Fibroblast of skin of left quadriceps (primary cell): ENCODE measurements at regions not wholly inside any gene's neighbourhood (a gene's known extent, or its start where the extent isn't known, plus 50 kb on each side); places are given as distances from the start of the nearest gene placed in this dataset.
A peak's percentile ranks its signal among the peaks of the same experiment; 100 is the strongest.

Source experiments
- DNase-seq, 2 experiments: peaks; one replicate each; pipeline ENCODE4 v3.0.0-alpha.2; 2013; ENCODE audit warnings: low read depth in 2 of 2

DNA sequence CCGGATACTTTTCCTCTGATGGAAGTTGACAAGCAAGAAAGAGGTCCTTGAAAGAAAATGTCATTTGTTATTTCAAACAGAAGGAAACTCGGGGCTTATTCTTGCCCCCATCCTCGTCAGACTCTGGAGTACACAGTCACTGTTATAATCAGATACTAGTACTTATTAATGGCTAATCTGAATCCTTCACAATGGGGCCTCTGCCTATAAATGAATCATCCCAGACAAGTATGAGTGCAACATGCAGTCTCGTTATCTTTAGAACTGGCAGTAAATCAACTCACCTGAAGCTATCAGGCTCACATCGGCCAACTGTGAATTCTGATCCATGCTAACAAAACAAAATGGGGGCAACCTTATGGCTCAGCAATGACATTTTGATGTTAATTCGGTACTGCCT, 216.7 kb downstream of the GRIN2B start:
- DNase-seq = no peak

DNA sequence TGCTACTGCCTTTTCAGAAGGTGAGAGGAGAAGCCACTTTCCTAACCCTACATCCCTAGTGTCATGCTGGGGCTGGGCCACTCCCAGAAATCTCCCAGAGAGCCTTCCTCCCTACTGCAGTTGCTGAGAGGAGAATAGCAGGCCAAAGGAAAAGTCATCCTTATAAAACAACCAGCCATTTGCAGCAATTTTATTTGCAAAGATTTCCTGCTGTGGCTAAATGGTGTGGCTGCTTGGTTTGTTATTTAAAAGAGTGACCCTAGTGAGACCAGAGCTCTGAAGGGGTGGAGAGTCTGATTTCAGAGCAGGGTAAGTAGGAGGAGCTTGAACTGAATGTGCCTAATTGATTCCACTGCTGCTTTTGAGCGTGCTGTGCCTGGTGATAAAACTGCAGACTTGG, 232.0 kb downstream of the GRIN2B start:
- DNase-seq = no peak

DNA sequence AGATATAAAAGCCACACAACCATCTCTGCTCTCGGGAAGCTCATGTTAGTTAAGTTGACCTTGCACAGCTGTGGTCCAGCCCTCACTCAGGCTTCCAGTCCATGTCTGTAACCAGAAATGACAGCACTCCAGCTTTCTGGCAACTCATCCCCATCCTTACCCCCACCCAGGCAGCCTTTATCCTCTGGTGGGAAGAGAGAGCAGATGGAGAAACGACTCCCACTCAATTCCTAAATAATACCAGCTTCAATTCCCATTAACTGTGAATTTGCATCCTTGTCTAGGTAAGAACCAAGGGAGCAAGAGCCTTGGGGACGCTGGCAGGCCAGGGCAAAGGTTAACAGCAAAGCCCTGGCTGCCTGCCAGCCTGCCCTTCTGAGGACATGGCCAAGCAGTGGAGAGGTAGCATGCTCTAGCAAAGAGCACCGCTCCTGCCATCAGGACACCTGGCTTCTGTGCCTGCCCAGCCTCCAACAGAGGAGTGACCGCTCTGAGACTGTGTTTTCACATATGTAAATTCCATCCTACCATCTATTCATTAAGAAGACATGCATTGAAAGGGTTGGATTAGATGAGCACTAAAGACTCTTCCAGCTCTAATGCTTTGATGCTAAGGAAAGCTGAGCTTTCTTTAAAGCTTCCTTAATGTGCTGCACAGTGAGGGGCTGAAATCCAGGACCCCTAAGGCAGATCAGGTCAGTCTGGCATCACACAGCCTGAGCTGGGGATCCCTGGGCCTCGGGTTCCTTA, 236.1 kb downstream of the GRIN2B start:
- no peak for DNase-seq

DNA sequence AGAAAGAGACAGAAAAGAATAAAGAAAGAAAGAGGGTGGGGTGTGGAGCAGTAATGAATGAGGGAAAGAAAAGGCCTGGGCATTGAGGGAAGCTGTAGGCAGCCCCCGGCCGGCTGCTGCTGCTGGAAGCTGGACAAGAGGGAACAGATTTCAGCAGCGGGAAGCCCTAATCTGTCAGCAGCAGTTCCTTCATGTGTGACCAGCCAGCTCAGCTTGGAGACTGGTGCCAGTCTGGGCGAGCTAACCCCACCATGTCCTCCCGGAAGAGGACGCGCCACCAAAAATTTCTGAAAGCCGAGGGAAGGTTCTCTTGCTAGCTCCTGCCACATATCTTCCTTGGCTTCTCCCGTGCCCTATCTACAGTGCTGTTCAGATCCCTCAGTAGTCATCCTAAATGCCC, 236.8 kb downstream of the GRIN2B start:
- DNase-seq = no peak

DNA sequence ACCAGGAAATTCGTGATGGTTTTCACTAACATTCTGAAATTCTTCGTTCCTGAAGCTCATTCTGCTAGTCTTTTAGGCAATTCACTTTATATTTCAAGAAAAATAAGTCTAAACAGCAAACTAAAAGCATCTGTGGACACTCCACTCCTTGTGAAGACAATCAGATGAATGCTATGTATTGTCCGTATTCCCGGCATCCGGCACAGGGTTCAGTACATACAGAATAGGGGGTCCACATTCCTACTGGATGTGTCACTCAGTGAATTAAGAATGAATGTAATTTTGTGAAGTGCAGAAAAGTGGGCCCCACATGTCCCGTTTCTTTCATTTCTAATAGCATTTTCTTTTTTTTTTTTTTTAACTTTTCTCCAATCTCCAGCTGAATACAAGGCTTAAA, 241.3 kb downstream of the GRIN2B start:
- DNase-seq = no peak

DNA sequence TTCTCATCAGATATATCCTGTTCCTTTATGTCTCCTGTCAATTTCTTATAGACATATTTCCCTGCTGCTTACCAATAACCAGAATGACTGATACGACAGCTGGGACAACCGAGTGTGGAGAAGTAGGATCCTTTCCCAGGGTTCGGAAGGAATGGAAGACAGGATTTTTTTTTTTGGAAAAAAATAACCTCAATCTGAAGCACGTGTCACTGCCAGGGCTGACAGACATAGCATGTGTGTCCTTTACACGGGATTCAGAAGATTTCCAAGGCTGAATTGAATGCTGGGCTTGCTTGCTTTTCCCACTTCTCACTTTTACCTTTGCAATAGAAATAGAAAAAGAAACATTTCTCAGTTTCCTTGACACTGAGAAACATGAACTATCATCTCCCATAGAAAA, 245.7 kb downstream of the GRIN2B start:
- DNase-seq = no peak

DNA sequence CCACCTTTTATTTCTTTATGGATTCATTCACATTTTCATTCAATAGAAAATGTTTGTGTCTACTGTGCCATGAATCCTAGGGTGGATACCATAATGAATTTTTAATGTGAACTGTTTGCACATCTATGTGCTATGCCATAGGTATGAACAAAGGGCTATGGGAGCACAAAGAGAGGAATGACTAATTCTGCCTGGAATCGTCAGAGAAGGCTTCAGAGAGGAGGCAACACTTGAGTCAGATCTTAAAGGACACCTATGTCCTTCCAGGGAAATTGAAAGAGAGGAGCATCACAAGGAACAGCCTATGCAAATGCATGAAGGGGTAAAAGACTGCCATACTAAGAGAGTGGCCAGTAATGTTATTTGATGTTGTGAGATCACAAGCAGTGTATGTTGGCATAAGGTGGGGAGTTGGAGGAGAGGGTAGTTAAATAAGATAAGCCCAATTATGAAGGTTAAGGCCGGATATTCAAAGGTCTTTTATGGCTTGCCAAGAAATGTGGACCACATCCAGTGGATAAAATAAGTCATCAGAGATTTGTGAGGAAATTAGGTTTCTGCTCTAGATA, 246.7 kb downstream of the GRIN2B start:
- no peak for DNase-seq

DNA sequence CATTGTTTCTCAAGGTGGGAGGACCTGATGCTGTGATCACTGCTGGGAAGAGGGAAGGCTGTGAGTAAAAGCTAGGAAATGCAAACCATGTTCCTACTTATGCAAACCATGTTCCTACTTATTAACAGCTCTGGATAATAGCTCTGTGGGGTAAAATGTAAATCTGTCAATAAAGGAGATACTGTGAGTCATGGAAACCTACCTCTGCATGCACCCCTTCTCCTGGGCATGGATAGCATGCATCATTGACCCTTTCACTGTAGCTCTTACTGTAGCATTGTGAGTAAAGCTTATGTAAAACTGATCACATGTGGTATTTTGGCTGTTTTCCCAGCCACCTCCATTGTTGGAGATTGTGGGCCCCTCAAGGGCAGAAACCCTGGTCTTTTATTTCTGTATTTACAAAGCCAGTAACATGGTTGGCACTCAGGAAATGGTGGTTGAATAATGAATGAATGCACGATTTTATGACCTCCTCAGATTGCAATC, 253.7 kb downstream of the GRIN2B start:
- DNase-seq = peak; percentile 4 to 7

DNA sequence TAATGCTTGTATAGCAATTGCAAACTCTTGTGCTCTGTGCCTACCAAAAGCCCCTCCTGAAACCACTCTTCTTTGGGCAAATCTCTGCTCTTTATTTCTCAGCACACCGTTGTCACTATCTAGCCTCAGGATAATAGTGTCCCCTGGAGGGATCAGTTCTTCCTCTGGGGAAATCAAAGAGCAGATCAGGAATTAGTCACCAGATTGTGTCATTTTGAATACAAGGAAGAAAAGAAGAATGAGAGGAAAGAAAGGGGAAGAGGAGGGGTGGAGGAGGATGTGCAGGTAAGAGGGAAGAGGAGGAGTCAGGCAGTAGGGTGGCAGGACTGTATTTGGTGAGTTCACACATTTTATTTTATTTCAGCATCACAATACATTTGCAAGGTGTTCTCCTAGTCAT, 256.4 kb downstream of the GRIN2B start:
- no peak for DNase-seq

DNA sequence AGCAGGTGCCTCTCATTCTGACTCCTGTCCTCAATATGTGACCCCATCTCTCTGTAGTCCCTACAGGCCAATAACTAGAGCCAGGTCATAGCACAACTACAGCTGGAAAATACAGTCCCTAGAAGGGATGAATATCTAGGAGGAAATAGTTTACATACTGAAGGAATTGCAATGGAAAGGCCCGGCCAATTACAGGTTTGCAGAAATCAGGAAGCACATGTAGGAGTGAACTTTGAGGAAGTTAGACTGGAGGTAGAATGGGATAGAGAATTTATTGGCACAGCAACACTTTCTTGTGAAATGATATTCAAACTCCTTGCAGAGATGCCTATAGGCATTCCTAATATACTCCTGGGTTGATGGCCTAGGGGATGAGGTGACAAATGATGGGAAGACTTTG, 257.3 kb downstream of the GRIN2B start:
- DNase-seq = no peak

DNA sequence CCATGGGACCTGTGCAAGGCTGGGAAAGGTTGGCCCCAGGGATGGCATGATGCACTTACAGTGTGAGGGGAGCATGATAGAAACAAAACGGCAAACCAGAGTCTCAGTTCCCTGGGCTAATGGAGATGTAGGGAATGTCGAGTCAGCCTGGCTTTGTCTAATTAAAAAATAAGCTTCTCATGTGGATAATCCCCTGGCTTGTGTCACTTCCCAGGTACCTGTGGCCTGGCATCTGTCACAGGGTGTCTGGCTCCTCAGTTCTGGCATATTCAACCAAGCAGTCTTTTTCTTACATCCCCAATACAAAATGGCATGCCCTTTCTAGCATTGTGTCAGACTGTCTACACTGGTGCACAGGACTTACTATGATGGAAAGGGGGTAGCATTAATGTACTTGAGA, 261.4 kb downstream of the GRIN2B start:
- DNase-seq = no peak

DNA sequence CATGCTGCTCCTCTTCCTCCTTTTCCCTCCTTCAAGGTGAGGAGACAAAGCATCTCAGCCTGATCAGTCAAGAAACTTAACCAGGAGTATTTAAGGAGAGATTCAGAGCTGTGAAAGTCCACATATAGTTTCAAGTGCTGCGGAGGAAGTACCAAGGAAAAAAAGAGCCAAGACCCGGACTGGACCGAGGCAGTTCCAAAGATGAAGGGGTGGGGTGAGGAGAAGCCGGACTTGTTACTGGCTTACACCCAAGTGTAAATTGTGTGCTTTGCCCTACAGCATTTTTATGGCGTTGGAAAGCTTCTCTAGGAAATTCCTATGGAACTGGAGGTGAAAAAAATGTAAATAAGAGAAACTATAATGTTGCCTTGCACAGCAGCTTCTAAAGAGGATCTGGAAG, 263.1 kb downstream of the GRIN2B start:
- no peak for DNase-seq

DNA sequence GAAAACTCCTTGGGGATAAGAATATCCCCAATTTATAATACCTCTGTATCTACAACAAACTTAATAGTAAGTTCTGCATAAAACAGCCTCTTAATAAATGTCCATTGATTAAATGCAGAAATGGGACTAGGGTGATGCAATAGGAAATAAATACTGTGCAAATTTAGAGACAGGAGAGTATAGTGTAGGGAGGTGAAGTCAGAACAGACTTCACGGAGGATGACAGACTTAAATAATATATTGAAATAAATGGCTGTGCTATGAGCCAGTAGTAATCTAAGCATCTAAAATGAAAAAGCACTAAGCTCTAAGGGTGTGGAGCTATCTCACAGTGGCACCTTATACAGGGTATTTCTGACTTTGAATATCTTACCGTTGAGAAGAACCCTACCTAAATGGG, 265.3 kb downstream of the GRIN2B start:
- DNase-seq = no peak

DNA sequence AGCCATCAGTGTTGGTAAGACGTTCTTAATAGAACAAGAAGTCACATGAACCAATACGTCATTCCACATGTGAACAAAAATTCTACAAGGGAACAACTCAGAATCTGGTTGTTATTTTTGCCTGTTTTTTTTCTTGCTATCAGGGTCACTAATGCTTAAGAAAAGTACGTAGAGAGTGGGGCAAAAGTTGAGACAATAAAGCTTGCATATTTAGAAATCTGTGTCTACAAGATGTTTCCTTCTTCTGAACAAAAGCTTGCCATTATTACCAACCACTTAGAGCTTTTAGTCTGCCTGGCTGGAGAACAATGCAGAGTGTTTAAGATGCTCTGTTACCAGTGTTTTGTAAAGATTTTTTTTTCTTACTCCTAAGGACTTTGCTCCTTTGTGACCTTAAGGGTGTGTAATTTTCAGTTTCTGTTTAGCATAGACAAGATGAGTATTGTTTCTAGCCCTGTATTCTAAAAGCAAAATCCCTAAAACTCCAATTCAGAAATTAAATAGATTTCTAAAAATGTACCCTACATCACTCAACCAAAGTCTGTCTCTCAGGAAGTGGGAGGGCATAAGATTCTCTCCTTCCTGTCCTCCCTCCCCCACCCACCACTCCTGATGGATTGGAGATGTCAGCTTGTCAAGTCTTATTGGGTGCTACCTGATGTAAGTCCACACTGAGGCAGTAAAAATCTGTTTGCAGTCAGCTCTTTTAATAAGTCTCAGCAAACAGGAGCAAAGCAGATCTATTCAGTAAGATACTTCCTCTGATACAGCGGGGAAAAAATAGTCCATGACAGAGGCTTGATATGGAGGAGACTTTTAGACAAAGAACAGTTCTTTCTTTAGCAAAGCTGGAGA, 267.6 kb downstream of the GRIN2B start:
- DNase-seq = no peak

DNA sequence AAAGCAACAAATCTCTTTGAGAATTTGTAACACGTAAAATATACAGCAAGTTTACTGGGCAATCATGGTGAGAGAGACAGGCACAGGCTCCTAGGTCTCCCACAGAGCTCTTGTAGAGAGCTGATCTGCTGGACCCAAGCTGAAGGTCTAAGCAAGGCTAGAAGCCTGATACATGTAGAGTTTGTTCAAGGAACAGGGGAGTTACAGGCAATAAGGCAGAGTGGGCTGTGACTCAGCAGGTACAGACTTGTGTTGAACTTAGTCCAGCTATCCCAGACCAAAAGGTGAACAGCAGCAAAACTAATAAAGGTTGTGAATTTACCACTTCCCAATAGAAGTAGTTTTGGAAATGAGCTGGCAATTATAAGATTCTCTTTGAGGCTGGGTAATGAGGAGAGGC, 273.6 kb downstream of the GRIN2B start:
- DNase-seq = no peak

DNA sequence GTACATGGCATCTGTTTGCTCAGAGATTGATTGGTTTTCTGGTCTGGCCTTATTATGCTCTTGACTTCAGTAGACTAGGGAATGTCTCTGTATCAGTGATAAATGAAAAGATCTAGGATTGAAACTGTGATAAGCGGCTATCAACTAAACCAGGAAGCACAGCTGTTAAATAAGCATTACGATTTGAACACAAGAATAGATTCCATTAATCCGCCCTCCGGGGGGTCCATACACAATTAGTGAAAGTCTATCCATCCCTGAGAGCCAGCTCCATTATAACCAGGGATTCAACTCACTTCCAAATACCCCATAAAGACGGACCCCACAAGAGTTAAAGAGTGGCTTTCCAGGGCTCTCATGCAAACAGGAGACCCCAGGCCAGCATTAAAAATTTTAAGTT, 279.0 kb downstream of the GRIN2B start:
- no peak for DNase-seq

DNA sequence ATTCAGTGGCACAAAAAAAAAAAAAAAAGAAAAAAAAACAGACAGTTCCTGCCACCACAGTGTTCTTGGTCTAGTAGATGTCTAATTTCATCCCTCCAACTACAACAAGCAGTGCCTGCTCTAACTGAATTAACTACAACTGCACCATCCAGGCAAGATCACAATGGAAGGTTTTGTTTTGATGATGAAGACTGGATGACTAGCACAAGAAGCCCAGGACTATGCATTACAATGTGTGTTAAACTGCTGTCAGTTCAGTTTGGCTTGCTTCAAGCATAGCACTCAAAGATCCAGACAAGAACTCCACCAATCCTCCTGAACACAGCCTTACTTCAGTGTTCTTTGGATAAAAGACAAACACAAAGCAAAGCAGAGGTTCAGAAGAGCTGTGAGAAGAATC, 279.9 kb downstream of the GRIN2B start:
- no peak for DNase-seq

DNA sequence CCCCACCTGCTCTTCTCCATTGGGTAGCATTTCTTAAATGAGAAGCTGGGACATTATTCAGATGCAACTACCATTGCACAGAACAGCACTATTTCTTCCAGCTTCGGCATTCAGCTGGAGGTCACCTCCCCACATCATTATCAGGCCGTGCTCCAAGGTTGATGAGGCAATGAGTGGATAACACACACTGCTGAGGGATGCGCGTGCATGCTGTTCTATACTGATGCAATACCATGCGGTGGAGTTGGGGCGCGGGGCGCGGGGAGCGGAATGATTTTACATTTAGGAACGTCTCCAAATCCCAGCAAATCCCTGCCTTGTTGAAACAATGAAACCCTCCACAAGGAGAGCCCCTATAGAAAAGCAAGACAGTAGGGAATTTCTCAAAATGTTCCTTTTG, 283.4 kb downstream of the GRIN2B start:
- DNase-seq = no peak

DNA sequence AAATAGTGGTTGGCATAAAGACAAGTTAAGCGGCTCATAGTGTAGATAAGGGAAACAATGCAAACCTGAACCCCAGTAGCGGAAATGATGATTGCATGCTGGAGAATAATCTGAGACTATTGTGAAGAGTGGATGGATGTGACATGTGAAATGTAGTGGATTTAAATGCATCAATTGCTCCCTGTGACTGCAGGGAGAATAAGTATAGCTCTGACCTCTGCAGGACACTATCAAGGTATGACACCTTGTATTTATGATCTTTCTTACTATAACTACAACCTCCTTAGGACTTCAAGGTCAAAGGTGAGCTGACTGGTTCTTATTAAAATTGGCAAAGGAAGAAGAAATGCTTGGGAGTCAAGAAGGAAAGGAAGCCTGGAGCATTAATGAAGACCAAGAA, 285.6 kb downstream of the GRIN2B start:
- DNase-seq = no peak

DNA sequence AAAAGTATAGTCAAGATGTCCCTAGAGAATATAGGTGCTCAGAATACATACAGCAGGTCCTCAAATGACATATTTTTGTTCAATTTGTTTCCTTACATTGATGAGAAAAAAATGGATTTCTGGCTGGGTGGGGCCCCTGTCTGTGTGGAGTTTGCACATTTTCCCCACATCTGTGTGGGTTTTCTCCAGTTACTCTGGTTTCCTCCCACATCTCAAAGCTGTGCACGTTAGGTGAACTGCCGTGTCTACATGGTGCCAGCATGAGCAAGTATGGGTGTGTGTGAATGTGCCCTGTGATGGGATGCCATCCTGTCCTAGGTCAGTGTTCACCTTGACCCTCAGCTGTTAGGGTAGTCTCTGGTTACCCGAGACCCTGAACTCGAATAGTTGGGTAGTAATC, 289.1 kb downstream of the GRIN2B start:
- DNase-seq = no peak

DNA sequence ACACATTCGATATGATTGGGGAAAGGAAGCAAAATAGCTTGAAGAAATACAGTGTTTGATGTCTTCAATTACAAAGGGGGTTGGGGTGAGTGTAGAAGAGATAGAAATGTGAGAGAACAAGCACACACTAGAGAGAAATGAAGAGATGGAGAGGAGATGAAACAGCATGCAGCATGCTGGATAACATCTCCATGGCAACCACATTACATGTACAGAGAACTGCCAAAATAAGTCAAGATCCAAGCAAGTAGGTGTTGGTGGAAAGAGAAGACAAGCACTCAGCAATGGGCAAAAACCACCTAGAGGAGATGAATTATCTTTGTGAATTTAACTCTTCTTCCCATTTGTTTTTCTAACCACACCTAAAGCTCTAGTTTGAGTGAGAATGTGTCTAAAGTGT, 289.8 kb downstream of the GRIN2B start:
- no peak for DNase-seq

DNA sequence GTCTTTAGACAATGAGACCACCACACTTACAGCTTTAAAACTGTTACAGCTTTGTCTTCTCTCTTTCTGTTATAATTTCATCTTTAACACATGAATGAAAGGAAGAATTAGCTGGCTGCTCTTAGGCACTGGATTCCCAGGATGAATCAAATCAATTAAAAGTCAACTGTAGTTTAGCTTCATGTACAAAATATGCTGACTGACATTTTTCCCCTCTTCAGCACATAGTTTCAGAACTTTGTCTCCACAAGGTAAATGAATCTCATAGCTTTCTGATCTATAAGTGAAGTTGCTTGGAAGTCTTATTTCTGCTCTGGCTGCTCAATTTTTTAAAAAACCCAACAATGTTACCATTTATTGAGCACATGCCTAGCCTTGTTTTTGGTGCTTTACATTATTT, 293.8 kb downstream of the GRIN2B start:
- DNase-seq = no peak

DNA sequence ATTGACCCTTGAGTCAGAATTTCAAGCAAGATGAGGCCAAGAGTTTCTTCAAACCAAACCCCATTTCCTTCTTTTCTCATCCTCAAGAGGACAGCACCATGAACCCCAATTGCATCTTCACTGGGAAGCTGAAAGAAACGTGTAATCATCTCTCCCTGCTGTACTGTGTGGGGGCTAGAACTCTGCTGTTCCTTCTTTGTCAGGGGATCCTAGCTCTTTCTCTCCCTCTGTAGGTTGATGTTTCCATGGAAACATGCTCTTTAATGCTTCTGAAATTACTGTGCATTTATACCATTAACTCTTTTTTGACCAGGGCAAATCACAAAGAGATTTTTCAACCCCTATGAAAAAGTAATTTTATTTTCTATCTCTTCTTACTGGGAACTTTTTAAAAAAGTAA, 295.1 kb downstream of the GRIN2B start:
- no peak for DNase-seq
